Lower leg skin (tissue), 3 donors: ENCODE measurements at regions not wholly inside any gene's neighbourhood (a gene's known extent, or its start where the extent isn't known, plus 50 kb on each side); places are given as distances from the start of the nearest gene placed in this dataset.
"Not testable (repeated sequence)": the region's sequence is repeated elsewhere in the genome, so short reads cannot be mapped to it uniquely, and the experiment has no call there.

Experiments used
- POLR2A ChIP-seq, 2 donors: fragments of 450-650 bp; IDR thresholded peaks; one replicate each; pipeline ENCODE4 v1.6.1; 2016 to 2017; ENCODE audit warnings: antibody characterized with exemption in 2 of 2, mild to moderate bottlenecking in 1 of 2, moderate library complexity in 1 of 2
- TF ChIP-seq, protein P1 (sequence below), 3 donors: fragments of 450-650 bp; IDR thresholded peaks; one replicate each; pipeline ENCODE4 v1.5.1; 2016; ENCODE audit warnings: antibody characterized with exemption in 3 of 3, mild to moderate bottlenecking in 3 of 3, moderate library complexity in 2 of 3

DNA sequence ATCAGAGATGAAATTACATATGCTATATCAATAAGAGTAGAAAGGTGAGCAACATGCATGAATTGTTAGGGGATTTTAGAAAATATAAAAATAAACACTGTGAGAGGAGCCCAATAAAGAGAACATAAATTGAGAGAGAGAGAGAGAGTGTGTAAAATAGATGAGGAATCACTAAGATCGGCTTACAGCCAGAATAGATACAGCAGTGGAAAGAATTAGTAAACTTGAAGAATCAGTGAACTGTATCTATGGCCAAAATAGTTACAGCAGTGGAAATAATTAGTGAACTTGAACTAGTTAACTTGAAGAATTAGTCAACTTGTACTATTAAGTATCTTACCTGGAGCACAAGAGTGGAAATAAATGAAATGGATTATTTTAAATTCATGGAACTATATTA is 284.3 kb upstream of the RAI14 start:
- TF ChIP-seq, protein P1, sequence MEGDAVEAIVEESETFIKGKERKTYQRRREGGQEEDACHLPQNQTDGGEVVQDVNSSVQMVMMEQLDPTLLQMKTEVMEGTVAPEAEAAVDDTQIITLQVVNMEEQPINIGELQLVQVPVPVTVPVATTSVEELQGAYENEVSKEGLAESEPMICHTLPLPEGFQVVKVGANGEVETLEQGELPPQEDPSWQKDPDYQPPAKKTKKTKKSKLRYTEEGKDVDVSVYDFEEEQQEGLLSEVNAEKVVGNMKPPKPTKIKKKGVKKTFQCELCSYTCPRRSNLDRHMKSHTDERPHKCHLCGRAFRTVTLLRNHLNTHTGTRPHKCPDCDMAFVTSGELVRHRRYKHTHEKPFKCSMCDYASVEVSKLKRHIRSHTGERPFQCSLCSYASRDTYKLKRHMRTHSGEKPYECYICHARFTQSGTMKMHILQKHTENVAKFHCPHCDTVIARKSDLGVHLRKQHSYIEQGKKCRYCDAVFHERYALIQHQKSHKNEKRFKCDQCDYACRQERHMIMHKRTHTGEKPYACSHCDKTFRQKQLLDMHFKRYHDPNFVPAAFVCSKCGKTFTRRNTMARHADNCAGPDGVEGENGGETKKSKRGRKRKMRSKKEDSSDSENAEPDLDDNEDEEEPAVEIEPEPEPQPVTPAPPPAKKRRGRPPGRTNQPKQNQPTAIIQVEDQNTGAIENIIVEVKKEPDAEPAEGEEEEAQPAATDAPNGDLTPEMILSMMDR (IDR thresholded peaks at IDR 0.05) = not testable (repeated sequence)
- not testable (repeated sequence) for TF ChIP-seq POLR2A (IDR thresholded peaks at IDR 0.05)
